ENCODE measurements at regions not wholly inside any gene's neighbourhood (a gene's known extent, or its start where the extent isn't known, plus 50 kb on each side); places are given as distances from the start of the nearest gene placed in this dataset.

DNA sequence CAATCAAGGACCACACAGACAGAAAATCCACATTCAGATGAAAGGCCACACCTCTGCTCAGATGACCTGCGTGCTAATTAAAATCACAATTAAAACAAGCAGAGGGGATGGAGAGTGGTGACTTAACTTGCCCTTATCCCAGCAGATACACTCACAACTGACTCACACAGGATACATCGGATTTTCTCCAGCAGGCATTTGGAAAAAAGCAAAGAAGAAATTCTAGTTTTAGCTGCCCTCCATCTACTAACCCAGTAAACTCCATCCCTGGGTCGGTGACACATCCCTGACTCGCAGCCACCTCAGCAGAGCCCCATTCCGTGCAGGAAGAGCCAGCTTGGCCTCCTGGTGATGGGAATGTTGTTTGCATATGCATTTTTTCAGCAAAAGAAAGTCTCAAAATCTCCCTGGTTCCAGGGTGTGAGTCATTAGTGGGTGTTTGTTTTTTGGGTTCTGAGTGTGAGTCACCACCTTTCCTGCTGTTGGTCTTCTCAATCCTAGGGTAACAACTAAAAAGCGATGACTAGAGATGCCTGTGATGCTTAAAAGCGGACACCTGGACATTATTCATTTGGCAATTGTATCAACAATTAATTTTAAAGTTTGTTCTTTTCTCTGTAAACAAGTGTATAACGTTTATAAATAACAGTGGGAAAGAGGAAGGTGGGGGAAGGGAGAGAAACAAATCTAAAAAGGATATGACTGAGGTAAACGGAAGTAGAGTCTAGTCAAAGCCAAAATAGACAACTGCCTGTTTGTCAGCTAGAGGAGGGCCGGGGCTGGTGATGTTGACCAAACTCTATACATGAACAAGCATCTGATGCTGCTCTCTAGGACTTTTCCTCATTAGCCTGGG lies 49.8 kb upstream of the SLC4A7 start:
- Mint-ChIP-seq H3K4me1 (peaks cover 0 to 16% (median 5%) of the 10 kb centered on the region in 4 donors), H3K36me3 (no peaks in the 10 kb centered on the region), H3K27me3 (no peaks in the 10 kb centered on the region), H3K4me3 (peak overlapping the region in 3 of 10 donors; percentile 10 to 45 (median 27)), H3K9me3 (no peaks in the 10 kb centered on the region), H3K27ac (peak overlapping the region in 8 of 10 donors; percentile 2 to 95 (median 71))
- DNase-seq (peak in 2 of 10 donors; percentile 8 to 13), ATAC-seq (no peak)
- POLR2A ChIA-PET: no interaction called here
